Suprapubic skin (tissue), 3 donors: ENCODE measurements at regions not wholly inside any gene's neighbourhood (a gene's known extent, or its start where the extent isn't known, plus 50 kb on each side); places are given as distances from the start of the nearest gene placed in this dataset.

Experiments
- CTCF ChIP-seq, 2 donors: fragments of 200-600 bp in 1 of 2; fragments of 450-650 bp in 1 of 2; sonication (generic) in 1 of 2; IDR thresholded peaks; one replicate each; pipeline ENCODE4 v1.5.1; 2016 to 2019; ENCODE audit warnings: antibody characterized with exemption in 2 of 2, mild to moderate bottlenecking in 1 of 2, moderate library complexity in 1 of 2
- EP300 ChIP-seq: sonication (generic); formaldehyde crosslinking; IDR thresholded peaks from one replicate; pipeline ENCODE4 v1.6.1; 2017; ENCODE audit warnings: antibody characterized with exemption

GRCh38 chr7:131094685-131095084 lies 233.0 kb upstream of the MKLN1 start:
- no peak for TF ChIP-seq EP300
- TF ChIP-seq CTCF (IDR thresholded peaks at IDR 0.05), result no peak
